HG02588 (cell line): ENCODE measurements at regions not wholly inside any gene's neighbourhood (a gene's known extent, or its start where the extent isn't known, plus 50 kb on each side); places are given as distances from the start of the nearest gene placed in this dataset.

Experiments used
- ATAC-seq: cut with Tn5 transposase; IDR thresholded peaks from one replicate; pipeline ENCODE4 v1.9.1; 2021; ENCODE audit warnings: mild to moderate bottlenecking, moderate library complexity; ENCODE audit not compliant: unreplicated experiment

- ATAC-seq: no peak
These were observed 502.9 kb upstream of the STXBP6 start for GRCh38 chr14:25552826-25553225.

- no peak for ATAC-seq
These were observed 501.7 kb upstream of the STXBP6 start for GRCh38 chr14:25551674-25552073.

GRCh38 chr14:25546826-25547225 lies 496.9 kb upstream of the STXBP6 start:
- no peak for ATAC-seq

GRCh38 chr14:25537846-25538455 lies 488.0 kb upstream of the STXBP6 start:
- no peak for ATAC-seq

- no peak for ATAC-seq
These were observed 476.3 kb upstream of the STXBP6 start for GRCh38 chr14:25526290-25526689.

- no peak for ATAC-seq
These were observed 473.0 kb upstream of the STXBP6 start for GRCh38 chr14:25522926-25523325.

GRCh38 chr14:25522116-25522515 lies 472.2 kb upstream of the STXBP6 start:
- no peak for ATAC-seq

- no peak for ATAC-seq
These were observed 471.7 kb upstream of the STXBP6 start for GRCh38 chr14:25521616-25522015.

GRCh38 chr14:25520821-25521220 lies 470.9 kb upstream of the STXBP6 start:
- no peak for ATAC-seq

GRCh38 chr14:25518364-25518763 lies 468.4 kb upstream of the STXBP6 start:
- ATAC-seq: no peak

- no peak for ATAC-seq
These were observed 466.9 kb upstream of the STXBP6 start for GRCh38 chr14:25516838-25517237.

GRCh38 chr14:25508845-25509244 lies 458.9 kb upstream of the STXBP6 start:
- ATAC-seq: no peak

- no peak for ATAC-seq
These were observed 451.8 kb upstream of the STXBP6 start for GRCh38 chr14:25501749-25502148.

- ATAC-seq: no peak
These were observed 439.0 kb upstream of the STXBP6 start for GRCh38 chr14:25488961-25489360.

- no peak for ATAC-seq
These were observed 435.4 kb upstream of the STXBP6 start for GRCh38 chr14:25485381-25485780.

- ATAC-seq: no peak
These were observed 435.0 kb upstream of the STXBP6 start for GRCh38 chr14:25484906-25485305.

GRCh38 chr14:25484235-25484634 lies 434.3 kb upstream of the STXBP6 start:
- no peak for ATAC-seq

- no peak for ATAC-seq
These were observed 427.6 kb upstream of the STXBP6 start for GRCh38 chr14:25477316-25478098.

GRCh38 chr14:25472700-25473099 lies 422.8 kb upstream of the STXBP6 start:
- no peak for ATAC-seq

- ATAC-seq: no peak
These were observed 414.8 kb upstream of the STXBP6 start for GRCh38 chr14:25464772-25465171.

GRCh38 chr14:25464078-25464477 lies 414.1 kb upstream of the STXBP6 start:
- ATAC-seq: no peak

GRCh38 chr14:25463480-25463879 lies 413.5 kb upstream of the STXBP6 start:
- ATAC-seq: no peak

- ATAC-seq: no peak
These were observed 411.8 kb upstream of the STXBP6 start for GRCh38 chr14:25461780-25462179.
